Natural killer cell treated with Interleukin-12 subunit alpha and Interleukin-12 subunit beta and Interleukin-15 and Interleukin-18, amount 100 ng/mL, for 72 hours (primary cell): ENCODE measurements at regions not wholly inside any gene's neighbourhood (a gene's known extent, or its start where the extent isn't known, plus 50 kb on each side); places are given as distances from the start of the nearest gene placed in this dataset.
A peak's percentile ranks its signal among the peaks of the same experiment; 100 is the strongest.

Source experiments
- ATAC-seq, 2 donors: fragments of 150-1000 bp; cut with Tn5 transposase in 1 of 2; sonication (Bioruptor Pico), chemical (Tn5 transposase) in 1 of 2; 2 replicates each; pipeline ENCODE4 v1.10.0; 2021
- DNase-seq: peaks from one replicate; pipeline ENCODE4 v3.0.0; 2022; ENCODE audit warnings: low spot score
- H3K27ac Mint-ChIP-seq, 2 donors: 1 replicate in 1 of 2; 2 replicates in 1 of 2; pipeline ENCODE4 v1.8.0; 2022; ENCODE audit warnings: mixed read lengths in 2 of 2, mild to moderate bottlenecking in 1 of 2, moderate library complexity in 1 of 2
- H3K27me3 Mint-ChIP-seq, 2 donors: 1 replicate in 1 of 2; 2 replicates in 1 of 2; pipeline ENCODE4 v1.8.0; 2022; ENCODE audit warnings: mixed read lengths in 2 of 2
- H3K36me3 Mint-ChIP-seq: one replicate; pipeline ENCODE4 v1.8.0; 2022; ENCODE audit warnings: mixed read lengths
- H3K4me1 Mint-ChIP-seq, 2 donors: 1 replicate in 1 of 2; 2 replicates in 1 of 2; pipeline ENCODE4 v1.8.0; 2022; ENCODE audit warnings: low read depth in 2 of 2, mixed read lengths in 2 of 2, mild to moderate bottlenecking in 1 of 2
- H3K4me3 Mint-ChIP-seq: one replicate; pipeline ENCODE4 v1.8.0; 2022; ENCODE audit warnings: mixed read lengths
- H3K9me3 Mint-ChIP-seq: 2 replicates; pipeline ENCODE4 v1.8.0; 2022; ENCODE audit warnings: mixed read lengths

GRCh38 chr11:19557185-19557584 is 155.5 kb upstream of the NAV2 start:
- no peak for ATAC-seq
- no peaks in the 10 kb centered on the region for H3K36me3 Mint-ChIP-seq
- no peak for DNase-seq
- H3K4me1 Mint-ChIP-seq, result peaks cover 0 to 3% of the 10 kb centered on the region in 2 donors
- H3K27me3 Mint-ChIP-seq, result peaks cover 18 to 19% of the 10 kb centered on the region in 2 donors
- H3K9me3 Mint-ChIP-seq, result no peaks in the 10 kb centered on the region
- no peak overlapping the region for H3K4me3 Mint-ChIP-seq
- no peak overlapping the region for H3K27ac Mint-ChIP-seq

GRCh38 chr11:19555266-19555665 is 157.4 kb upstream of the NAV2 start:
- ATAC-seq (no peak), DNase-seq (no peak)
- no peak overlapping the region for H3K4me3 Mint-ChIP-seq
- H3K4me1 Mint-ChIP-seq, result peaks cover 0 to 3% of the 10 kb centered on the region in 2 donors
- peaks cover 6 to 16% of the 10 kb centered on the region in 2 donors for H3K27me3 Mint-ChIP-seq
- H3K36me3 Mint-ChIP-seq, result no peaks in the 10 kb centered on the region
- H3K27ac Mint-ChIP-seq, result no peak overlapping the region
- H3K9me3 Mint-ChIP-seq, result no peaks in the 10 kb centered on the region

- Mint-ChIP-seq H3K27me3 (peaks cover 6 to 16% of the 10 kb centered on the region in 2 donors), H3K4me3 (no peak overlapping the region), H3K36me3 (no peaks in the 10 kb centered on the region), H3K27ac (no peak overlapping the region), H3K4me1 (peaks cover 0 to 3% of the 10 kb centered on the region in 2 donors), H3K9me3 (no peaks in the 10 kb centered on the region)
- ATAC-seq (peak; percentile 48 to 51), DNase-seq (no peak)
Observed at GRCh38 chr11:19553683-19554333, 158.8 kb upstream of the NAV2 start.

GRCh38 chr11:19552656-19553260 is 159.9 kb upstream of the NAV2 start:
- Mint-ChIP-seq H3K4me3 (no peak overlapping the region), H3K9me3 (no peaks in the 10 kb centered on the region), H3K27me3 (peaks cover 10 to 15% of the 10 kb centered on the region in 2 donors), H3K4me1 (peaks cover 0 to 3% of the 10 kb centered on the region in 2 donors), H3K36me3 (no peaks in the 10 kb centered on the region), H3K27ac (no peak overlapping the region)
- ATAC-seq, result no peak
- no peak for DNase-seq

GRCh38 chr11:19552161-19552560 is 160.5 kb upstream of the NAV2 start:
- no peaks in the 10 kb centered on the region for H3K9me3 Mint-ChIP-seq
- H3K36me3 Mint-ChIP-seq, result no peaks in the 10 kb centered on the region
- DNase-seq (no peak), ATAC-seq (no peak)
- no peaks in the 10 kb centered on the region for H3K4me1 Mint-ChIP-seq
- peaks cover 14 to 16% of the 10 kb centered on the region in 2 donors for H3K27me3 Mint-ChIP-seq
- H3K4me3 Mint-ChIP-seq, result no peak overlapping the region
- no peak overlapping the region for H3K27ac Mint-ChIP-seq

GRCh38 chr11:19551457-19551856 is 161.2 kb upstream of the NAV2 start:
- no peak overlapping the region for H3K27ac Mint-ChIP-seq
- H3K4me1 Mint-ChIP-seq, result no peaks in the 10 kb centered on the region
- peaks cover 16 to 17% of the 10 kb centered on the region in 2 donors for H3K27me3 Mint-ChIP-seq

GRCh38 chr11:19547044-19547443 is 165.6 kb upstream of the NAV2 start:
- H3K36me3 Mint-ChIP-seq, result no peaks in the 10 kb centered on the region
- H3K27ac Mint-ChIP-seq, result no peak overlapping the region
- no peaks in the 10 kb centered on the region for H3K9me3 Mint-ChIP-seq
- peaks cover 18 to 21% of the 10 kb centered on the region in 2 donors for H3K27me3 Mint-ChIP-seq
- no peak overlapping the region for H3K4me3 Mint-ChIP-seq
- DNase-seq, result no peak
- no peak for ATAC-seq
- no peaks in the 10 kb centered on the region for H3K4me1 Mint-ChIP-seq

More at GRCh38 chr11:19551457-19551856, 161.2 kb upstream of the NAV2 start:
- no peak overlapping the region for H3K4me3 Mint-ChIP-seq
- no peak for DNase-seq
- H3K36me3 Mint-ChIP-seq, result no peaks in the 10 kb centered on the region
- H3K9me3 Mint-ChIP-seq, result no peaks in the 10 kb centered on the region
- peak in 1 of 2 donors; percentile 31 for ATAC-seq

GRCh38 chr11:19546325-19546724 is 166.3 kb upstream of the NAV2 start:
- Mint-ChIP-seq H3K27me3 (peaks cover 15 to 21% of the 10 kb centered on the region in 2 donors), H3K36me3 (no peaks in the 10 kb centered on the region), H3K4me1 (no peaks in the 10 kb centered on the region), H3K4me3 (no peak overlapping the region), H3K9me3 (no peaks in the 10 kb centered on the region), H3K27ac (no peak overlapping the region)
- peak in 1 of 2 donors; percentile 24 for ATAC-seq
- no peak for DNase-seq

GRCh38 chr11:19541521-19542049 is 171.1 kb upstream of the NAV2 start:
- DNase-seq, result no peak
- Mint-ChIP-seq H3K4me3 (no peak overlapping the region), H3K27me3 (peaks cover 23 to 33% of the 10 kb centered on the region in 2 donors), H3K27ac (no peak overlapping the region), H3K4me1 (no peaks in the 10 kb centered on the region), H3K9me3 (no peaks in the 10 kb centered on the region), H3K36me3 (no peaks in the 10 kb centered on the region)
- no peak for ATAC-seq

- Mint-ChIP-seq H3K36me3 (no peaks in the 10 kb centered on the region), H3K27ac (no peak overlapping the region), H3K4me3 (no peak overlapping the region), H3K27me3 (peaks cover 24 to 38% of the 10 kb centered on the region in 2 donors), H3K4me1 (no peaks in the 10 kb centered on the region), H3K9me3 (no peaks in the 10 kb centered on the region)
- no peak for ATAC-seq
- DNase-seq, result no peak
Observed at GRCh38 chr11:19539861-19540260, 172.8 kb upstream of the NAV2 start.

- no peak overlapping the region for H3K4me3 Mint-ChIP-seq
- peaks cover 25 to 38% of the 10 kb centered on the region in 2 donors for H3K27me3 Mint-ChIP-seq
- H3K27ac Mint-ChIP-seq, result no peak overlapping the region
- ATAC-seq (no peak), DNase-seq (no peak)
- H3K4me1 Mint-ChIP-seq, result no peaks in the 10 kb centered on the region
- no peaks in the 10 kb centered on the region for H3K36me3 Mint-ChIP-seq
- no peaks in the 10 kb centered on the region for H3K9me3 Mint-ChIP-seq
Observed at GRCh38 chr11:19537803-19538453, 174.7 kb upstream of the NAV2 start.

GRCh38 chr11:19536131-19536530 is 176.5 kb upstream of the NAV2 start:
- H3K27ac Mint-ChIP-seq, result no peak overlapping the region
- H3K36me3 Mint-ChIP-seq, result no peaks in the 10 kb centered on the region
- no peak for DNase-seq
- ATAC-seq, result no peak
- H3K4me1 Mint-ChIP-seq, result no peaks in the 10 kb centered on the region
- no peak overlapping the region for H3K4me3 Mint-ChIP-seq
- H3K9me3 Mint-ChIP-seq, result no peaks in the 10 kb centered on the region
- peaks cover 26 to 43% of the 10 kb centered on the region in 2 donors for H3K27me3 Mint-ChIP-seq

- ATAC-seq, result no peak
- no peak overlapping the region for H3K4me3 Mint-ChIP-seq
- no peaks in the 10 kb centered on the region for H3K36me3 Mint-ChIP-seq
- H3K27me3 Mint-ChIP-seq, result peaks cover 26 to 44% of the 10 kb centered on the region in 2 donors
- DNase-seq, result no peak
- no peak overlapping the region for H3K27ac Mint-ChIP-seq
- no peaks in the 10 kb centered on the region for H3K4me1 Mint-ChIP-seq
- no peaks in the 10 kb centered on the region for H3K9me3 Mint-ChIP-seq
Observed at GRCh38 chr11:19530505-19530904, 182.1 kb upstream of the NAV2 start.

GRCh38 chr11:19526119-19526518 is 186.5 kb upstream of the NAV2 start:
- H3K27ac Mint-ChIP-seq, result no peak overlapping the region
- no peaks in the 10 kb centered on the region for H3K4me1 Mint-ChIP-seq
- ATAC-seq (no peak), DNase-seq (no peak)
- H3K36me3 Mint-ChIP-seq, result no peaks in the 10 kb centered on the region
- no peak overlapping the region for H3K4me3 Mint-ChIP-seq
- peaks cover 14 to 25% of the 10 kb centered on the region in 2 donors for H3K27me3 Mint-ChIP-seq
- H3K9me3 Mint-ChIP-seq, result no peaks in the 10 kb centered on the region
